LHCN-M2 (cell line): ENCODE measurements at regions not wholly inside any gene's neighbourhood (a gene's known extent, or its start where the extent isn't known, plus 50 kb on each side); places are given as distances from the start of the nearest gene placed in this dataset.
A peak's percentile ranks its signal among the peaks of the same experiment; 100 is the strongest.

ENCODE experiments used
- DNase-seq: peaks from one replicate; pipeline ENCODE4 v3.0.0-alpha.2; 2012; ENCODE audit warnings: low read depth

DNA sequence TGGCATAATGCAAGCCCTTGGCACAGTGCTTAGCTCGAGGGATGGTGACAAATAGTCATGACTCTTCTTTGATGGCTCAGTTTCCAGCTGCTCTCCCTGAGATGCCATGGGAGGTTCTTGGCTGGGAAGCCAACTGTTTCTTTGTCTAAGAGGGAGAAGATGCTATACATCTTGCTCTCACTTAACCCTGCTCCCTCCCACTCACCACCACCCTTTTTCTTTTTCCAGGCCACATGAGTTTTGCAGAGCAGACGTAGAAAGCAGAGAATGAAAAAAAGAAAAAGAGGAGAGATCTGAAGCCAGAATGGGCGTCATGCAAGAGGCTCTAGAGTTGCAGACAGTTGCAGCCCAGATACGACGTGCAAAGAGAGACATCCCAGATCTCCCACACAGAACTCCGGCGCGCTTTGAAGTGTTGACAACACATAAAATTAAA lies 160.5 kb downstream of the FGF18 start:
- DNase-seq = no peak

DNA sequence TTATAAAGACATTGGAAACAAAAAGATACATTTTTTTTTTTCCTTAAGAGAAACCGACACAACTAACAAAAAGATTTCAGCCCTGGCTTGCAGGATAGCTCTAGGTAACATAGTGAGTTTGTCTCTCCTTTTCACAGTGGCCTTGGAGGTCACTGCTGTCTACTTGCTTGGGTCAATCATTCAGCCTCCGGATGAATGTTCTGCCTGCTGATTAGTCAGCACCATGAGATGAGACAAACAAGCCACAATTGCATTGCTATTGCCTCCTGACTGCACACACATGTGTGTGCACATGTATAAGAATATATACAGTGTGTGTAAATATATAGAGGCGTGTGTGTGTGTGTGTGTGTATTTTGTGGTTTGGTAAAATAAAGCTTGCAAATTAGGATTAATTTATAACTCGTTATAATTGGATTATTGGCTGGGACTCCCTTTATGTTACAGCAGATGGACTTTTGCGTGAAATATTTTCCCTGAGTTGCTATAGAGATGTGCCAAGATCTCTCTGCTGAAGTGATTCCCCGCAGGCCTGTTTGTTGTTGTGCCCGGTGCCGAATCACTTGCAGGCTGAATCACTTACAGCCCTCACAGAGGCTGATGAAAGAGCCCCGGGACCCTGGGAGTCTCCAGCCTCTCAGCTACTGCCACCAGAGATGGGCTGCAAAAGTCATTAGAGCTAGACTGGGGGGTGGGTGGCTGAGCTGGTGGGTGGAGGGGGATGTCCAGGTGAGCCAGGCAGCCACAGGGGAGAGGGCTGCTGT lies 161.2 kb downstream of the FGF18 start:
- peak; percentile 46 for DNase-seq

- no peak for DNase-seq
Observed at GRCh38 chr5:171581781-171582180, 162.3 kb downstream of the FGF18 start.

DNA sequence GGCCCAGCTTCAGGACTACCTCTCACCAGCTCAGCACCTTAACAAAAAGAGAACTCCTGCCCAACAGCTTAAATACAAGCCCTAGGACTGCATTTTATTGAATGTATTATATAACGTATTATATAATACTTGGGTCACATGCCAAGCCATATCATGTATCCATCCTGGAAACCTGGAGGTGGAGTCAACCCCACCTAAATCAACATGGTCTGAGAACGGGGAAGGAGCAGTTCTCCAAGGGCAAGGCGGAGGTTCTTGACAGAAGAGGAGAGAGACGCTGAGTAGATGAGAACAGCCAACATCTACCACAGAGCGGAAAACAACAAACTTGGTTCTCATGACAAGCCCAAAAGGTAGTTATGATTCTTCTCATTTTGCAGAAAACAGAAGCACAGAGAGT lies 163.4 kb downstream of the FGF18 start:
- no peak for DNase-seq

GRCh38 chr5:171585981-171586380 lies 166.5 kb downstream of the FGF18 start:
- no peak for DNase-seq

GRCh38 chr5:171586436-171586835 lies 167.0 kb downstream of the FGF18 start:
- no peak for DNase-seq

GRCh38 chr5:171588046-171588445 lies 168.6 kb downstream of the FGF18 start:
- DNase-seq = no peak

- no peak for DNase-seq
Observed at GRCh38 chr5:171588790-171589189, 169.3 kb downstream of the FGF18 start.

GRCh38 chr5:171589461-171589860 lies 170.0 kb downstream of the FGF18 start:
- no peak for DNase-seq

DNA sequence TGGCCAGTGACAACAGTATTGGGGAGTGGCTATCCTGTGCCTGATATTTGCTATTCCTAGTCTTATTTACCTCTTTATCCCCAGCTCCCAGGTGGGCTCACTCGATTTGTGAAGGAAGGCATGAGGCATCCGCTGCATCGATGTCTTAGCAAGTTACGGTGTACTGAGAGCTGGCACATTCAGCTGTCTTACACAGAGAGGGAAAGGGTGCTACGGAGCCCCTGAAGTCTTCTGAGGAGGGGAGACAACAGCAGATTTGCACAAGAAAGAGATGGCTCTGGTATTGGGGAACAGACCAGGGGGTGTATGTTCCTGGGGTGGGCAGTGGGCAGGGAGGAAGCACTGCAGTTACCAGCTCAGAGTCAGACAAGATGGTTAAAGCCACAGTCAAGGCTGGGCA lies 172.6 kb downstream of the FGF18 start:
- no peak for DNase-seq

DNA sequence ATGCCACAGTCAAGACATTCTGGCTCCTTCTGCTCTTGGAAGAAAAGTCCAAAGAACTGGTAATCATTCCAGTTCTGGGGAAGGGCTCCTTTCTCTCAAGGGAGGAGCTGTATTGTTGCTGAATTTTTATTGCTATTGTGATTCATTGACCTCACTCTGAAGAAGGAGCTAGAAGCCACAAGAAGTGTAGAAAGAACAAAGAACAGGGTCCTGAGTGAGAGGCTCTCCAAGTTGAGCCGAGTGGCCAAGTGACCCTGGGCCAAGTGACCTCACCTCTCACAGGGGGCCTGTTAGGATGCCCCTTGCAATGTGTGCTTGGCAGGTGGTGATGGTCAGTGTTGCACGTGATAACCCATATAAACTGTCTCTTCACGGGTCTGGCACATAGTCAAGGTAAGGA lies 173.3 kb downstream of the FGF18 start:
- peak; percentile 30 for DNase-seq

GRCh38 chr5:171593401-171593800 lies 174.0 kb downstream of the FGF18 start:
- DNase-seq = no peak

DNA sequence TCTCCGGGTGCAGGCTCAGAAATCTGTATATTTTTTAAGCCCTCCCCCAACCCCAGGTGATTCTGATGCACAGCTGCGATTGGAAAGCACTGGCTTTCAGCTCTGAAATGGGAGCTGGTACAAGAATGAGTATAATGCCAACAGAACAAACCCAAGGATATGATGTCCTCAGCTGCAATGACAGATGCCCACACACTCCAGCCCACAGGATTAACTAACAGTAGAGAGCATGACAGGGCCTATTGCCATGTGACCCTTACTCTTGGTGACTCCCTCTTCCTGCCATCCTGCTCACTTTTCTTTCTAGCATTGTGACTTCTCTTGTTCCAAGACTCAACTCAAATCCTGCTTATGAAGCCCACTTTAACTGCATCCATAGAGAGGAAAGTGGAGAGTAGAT lies 174.5 kb downstream of the FGF18 start:
- peak; percentile 15 for DNase-seq

- DNase-seq = no peak
Observed at GRCh38 chr5:171595401-171595800, 176.0 kb downstream of the FGF18 start.

GRCh38 chr5:171595801-171596231 lies 176.4 kb downstream of the FGF18 start:
- DNase-seq = peak; percentile 65

- DNase-seq = peak; percentile 50
Observed at GRCh38 chr5:171596391-171596878, 177.0 kb downstream of the FGF18 start.

- DNase-seq = no peak
Observed at GRCh38 chr5:171597946-171598640, 178.6 kb downstream of the FGF18 start.

- no peak for DNase-seq
Observed at GRCh38 chr5:171598641-171599152, 179.2 kb downstream of the FGF18 start.

GRCh38 chr5:171599411-171599810 lies 180.0 kb downstream of the FGF18 start:
- DNase-seq = no peak

- no peak for DNase-seq
Observed at GRCh38 chr5:171599957-171600612, 180.6 kb downstream of the FGF18 start.

- no peak for DNase-seq
Observed at GRCh38 chr5:171600741-171601265, 181.4 kb downstream of the FGF18 start.
